GM18519 (cell line): ENCODE measurements at regions not wholly inside any gene's neighbourhood (a gene's known extent, or its start where the extent isn't known, plus 50 kb on each side); places are given as distances from the start of the nearest gene placed in this dataset.
A peak's percentile ranks its signal among the peaks of the same experiment; 100 is the strongest.
"Not testable (repeated sequence)": the region's sequence is repeated elsewhere in the genome, so short reads cannot be mapped to it uniquely, and the experiment has no call there.

Source experiments
- ATAC-seq: cut with Tn5 transposase; IDR thresholded peaks from one replicate; pipeline ENCODE4 v1.9.1; 2021; ENCODE audit warnings: mild to moderate bottlenecking, moderate library complexity; ENCODE audit not compliant: unreplicated experiment, low FRiP score

DNA sequence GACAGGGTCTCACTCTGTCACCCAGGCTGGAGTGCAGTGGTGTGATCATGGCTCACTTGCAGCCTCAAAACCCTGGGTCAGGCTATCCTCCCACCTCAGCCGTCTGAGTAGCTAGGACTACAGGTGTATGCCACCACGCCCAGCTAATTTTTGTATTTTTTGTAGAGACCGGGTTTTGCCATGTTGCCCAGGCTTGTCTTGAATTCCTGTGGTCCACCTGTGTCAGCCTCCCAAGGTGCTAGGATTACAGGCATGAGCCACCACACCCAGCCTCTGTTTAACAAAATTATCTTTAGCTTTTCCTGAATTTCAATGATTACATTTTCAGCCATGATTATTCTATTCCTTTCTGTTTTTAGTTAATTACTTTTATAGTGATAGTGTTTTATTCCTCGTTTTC, 255.1 kb upstream of the MGAT5 start:
- not testable (repeated sequence) for ATAC-seq

DNA sequence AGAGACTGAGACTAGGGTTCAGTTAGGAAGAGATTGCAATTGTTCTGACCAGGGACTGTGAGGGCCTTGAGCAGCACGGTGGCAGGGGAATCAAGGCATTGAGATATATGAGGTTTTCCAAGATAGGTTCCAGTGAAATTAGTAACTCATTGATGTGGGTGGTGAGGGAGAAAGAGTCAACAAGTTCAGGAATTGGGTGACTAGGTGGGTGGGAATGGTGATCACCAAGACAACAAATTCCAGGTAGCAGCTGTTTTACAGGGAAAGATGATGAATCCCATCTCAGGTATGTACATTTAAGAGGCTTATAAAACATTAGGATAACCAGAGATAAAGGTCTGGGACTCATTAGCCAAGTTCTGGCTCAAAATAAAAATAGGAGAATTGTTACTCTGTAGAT, 251.5 kb upstream of the MGAT5 start:
- no peak for ATAC-seq

DNA sequence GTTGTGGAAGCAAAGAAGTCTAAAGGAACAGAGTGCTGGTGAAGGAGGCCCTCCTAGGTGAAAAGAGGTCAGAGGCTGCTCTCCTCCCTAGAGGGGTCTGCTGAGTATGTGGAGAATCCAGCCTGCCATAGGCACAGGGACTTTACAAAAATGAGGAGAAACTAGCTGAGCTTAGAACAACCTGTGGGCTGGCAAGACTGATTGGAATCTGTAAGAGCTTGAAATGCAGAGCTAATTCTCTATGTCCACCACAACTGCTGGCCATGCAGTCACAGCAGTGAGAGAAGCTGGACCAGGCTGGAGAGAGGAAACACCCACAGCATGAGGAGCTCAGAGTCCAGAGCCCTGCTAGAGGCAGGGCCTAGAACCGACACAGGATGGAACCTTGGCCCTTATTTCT, 251.0 kb upstream of the MGAT5 start:
- ATAC-seq, result no peak

DNA sequence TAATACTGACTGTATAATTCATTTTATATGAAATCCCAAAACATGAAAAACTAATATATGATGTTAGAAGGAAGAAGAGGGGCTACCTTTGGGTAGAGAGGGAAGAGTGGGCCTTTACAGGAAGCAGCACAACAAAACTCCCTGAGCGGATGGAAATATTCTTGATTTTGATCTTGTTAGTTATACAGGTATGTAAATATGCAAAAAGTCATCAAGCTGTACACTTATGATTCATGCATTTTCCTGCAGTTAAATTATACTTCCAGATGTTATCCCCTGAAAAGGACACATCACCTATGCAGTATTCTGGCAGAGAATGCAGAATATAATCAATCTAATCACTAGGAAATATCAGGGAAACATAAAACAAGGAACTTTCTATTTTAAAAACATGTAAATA, 249.4 kb upstream of the MGAT5 start:
- no peak for ATAC-seq

DNA sequence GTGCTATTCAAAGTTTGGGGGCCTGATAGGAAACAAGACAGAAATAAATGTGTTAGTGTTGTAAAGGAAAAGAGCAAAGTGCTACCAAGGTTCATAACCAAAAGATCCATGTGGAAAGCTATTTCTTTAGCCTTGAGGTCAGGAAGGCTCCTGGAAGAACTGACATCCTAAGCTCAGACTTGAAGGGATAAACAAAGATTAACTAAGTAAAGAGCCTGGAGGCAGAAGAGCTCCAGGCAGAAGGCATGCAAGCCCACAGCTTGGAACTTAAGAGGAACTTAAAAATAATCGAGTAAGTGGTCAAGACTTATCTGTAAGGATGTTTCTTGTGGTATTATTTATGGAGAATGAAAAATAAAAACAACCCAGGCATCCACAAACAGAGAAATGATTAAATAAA, 245.0 kb upstream of the MGAT5 start:
- ATAC-seq, result no peak

DNA sequence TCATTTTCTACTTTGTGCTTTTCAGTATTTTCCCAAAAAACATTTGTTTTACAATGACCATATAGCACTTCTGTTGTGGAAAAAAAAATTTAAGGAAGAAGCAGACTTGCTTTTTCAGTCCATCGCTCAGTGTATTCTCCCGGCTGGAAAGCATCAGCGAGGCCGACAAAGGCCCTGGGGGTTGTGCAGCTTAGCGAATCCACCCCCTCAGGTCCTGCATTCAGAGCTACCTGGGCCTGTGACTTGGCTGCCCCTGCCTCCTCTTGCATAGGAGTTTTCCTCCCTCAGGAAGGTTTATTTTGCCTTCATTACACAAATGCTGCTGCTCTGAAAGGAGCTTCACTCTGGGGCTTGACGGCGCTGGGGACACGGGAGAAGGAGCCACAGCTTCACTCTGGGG, 244.4 kb upstream of the MGAT5 start:
- no peak for ATAC-seq

DNA sequence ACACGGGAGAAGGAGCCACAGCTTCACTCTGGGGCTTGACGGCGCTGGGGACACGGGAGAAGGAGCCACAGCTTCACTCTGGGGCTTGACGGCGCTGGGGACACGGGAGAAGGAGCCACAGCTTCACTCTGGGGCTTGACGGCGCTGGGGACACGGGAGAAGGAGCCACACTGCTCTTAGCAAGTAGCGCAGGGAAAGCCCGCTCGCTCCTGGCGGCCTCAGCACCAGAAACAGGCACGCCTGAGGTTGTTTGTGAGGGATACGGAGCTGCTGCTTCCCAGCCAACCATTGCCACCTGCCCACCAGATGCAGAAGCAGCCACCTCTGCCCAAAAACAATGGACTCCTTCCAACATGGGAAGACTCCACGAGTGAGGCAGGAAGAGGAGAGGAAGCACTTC, 244.0 kb upstream of the MGAT5 start:
- ATAC-seq, result not testable (repeated sequence)

DNA sequence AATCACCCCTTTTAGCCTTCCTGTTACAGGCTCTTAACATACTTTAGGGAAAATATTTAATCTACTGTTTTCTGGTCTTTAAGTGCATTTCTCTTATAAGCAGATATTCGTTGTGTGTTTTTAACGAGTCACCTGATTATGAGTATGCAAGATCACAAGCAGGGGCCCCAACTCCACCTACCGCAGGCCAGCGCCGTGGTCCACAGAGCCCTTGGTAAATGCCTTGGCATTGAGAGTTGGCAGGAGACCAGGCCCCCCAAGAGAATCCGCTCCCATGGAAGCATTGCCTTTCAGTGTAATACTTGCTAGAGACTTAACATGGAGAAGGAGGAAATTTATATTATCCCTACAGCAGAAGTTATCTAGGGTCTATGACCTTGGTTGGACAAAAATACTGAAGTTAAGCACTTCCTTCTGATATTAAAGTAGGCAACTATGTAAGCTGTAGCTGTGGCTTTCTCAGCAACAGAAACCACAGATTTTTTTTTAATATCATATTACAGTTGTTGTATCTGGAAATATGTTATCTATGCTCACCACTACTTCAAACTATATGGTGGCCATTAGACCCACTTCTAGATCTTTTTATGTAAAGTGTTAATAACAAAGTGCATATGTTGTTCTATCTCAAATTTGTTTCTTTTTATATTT, 241.8 kb upstream of the MGAT5 start:
- no peak for ATAC-seq

DNA sequence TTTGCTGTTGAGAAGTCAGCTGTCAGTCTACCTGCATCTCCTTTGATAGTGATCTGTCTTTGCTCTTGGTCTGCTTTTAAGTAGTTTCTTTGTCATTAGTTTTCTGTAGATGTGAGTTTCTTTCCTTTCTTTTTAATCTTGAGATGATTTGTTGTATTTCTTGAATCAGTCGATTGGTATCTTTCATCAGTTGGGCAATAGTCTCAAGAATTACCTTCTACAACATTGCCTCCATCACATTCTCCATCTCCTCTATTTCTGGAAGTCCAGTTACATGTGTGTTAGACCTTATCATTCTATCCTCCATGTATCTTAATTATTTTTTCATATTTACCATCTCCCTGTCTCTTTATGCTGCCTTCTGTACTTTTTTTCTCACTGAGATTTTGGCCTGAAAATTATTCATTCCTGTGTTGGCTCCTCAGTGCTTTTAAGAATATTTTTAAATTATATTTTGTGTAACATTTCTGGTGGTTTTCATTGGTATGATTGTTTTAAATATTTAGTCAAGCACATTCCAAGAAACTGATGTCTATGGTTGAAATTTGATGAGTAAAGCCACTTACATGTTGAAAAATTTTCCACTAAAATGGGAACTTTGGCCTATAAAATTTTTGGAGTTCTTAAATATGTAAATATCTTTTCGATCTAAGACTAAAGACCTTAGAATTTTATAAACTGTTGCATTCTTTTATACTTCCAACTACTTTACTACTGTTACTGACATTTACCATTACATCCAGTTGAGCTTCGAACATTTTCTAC, 239.5 kb upstream of the MGAT5 start:
- no peak for ATAC-seq

DNA sequence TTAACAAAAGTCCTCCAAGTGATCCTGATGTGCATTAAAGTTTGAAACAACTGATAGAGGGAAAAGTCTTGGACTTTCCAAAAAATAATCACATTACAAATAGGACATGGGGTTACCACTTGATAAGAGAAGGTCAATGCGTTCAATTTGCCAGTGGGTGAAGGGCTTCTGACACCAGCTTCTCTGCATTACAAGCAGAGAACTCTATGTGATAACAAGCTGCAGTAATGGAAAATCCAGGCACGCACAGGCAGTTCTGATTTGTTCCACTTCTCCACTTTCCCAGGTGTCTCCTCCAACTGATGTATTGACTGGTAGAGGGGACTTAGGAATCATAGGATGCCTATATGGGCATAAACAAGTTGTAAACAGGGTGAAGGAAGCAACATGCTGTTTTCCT, 234.0 kb upstream of the MGAT5 start:
- no peak for ATAC-seq

DNA sequence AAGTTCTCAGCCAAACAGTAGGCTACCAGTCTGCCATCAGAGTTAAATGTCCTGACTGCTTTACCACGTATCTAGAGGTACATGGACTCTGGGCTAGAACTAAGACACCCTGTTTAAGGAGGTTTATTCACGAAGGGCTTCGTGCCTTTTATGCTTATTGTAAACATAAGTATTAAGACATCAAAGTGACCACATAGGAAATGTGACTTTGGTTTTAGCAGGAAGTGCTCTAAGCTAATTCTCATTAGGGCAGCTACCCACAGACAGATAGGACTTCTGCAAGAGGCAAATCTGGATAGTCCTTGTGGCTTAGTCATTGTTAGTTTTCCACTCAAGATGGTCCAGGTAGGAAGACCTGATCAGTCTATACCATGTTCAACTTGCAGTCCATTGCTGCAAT, 233.3 kb upstream of the MGAT5 start:
- ATAC-seq, result no peak

DNA sequence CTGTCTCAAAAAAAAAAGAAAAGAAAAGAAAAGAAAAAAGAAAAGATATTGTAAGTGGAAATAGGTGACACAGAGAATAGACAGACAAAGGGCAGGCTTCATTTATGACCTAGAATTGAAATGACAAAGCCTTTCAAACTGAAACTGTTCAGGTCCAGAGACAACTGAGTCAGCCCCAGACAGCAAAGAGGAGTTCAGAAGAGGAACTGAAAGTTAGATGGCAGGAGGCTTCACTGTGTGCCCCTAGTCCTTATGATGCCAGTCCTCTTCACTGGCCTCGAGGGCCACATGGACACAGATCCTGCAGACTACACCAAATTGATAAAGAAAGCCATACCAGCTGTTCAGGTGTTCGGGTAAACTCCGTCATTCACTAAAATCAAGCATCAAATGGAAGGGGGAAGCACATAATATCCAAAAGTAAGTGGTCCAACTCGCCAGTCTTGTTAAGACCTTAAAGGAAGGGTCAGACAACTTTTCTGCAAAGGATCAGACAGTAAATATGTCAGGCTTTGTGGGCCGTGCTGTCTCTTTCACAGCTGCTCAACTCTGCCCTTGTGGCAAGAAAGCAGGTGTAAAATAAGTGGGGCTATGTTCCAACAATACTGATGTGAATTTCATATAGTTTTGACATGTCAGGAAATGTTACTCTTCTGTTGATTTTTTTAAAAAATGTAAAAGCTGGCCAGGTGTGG, 231.9 kb upstream of the MGAT5 start:
- ATAC-seq, result peak; percentile 97

DNA sequence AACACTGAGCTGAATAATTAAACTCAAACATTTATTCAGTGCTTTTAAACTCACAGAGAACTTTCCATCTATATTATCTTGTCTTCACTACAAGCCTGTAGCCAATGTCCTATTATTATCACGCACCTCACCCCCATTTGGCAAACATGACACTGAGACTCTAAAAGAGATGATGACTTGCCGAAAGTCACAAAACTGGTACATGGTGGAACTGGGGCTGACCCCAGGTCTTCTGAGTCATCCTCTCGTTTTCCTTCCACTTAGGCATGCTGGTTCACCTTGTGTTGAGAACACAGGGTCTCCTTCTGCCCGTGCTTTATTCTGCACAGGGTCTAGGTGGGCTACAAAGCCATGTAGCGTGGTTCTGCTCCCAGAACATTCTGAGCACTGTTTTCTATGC, 230.0 kb upstream of the MGAT5 start:
- no peak for ATAC-seq

DNA sequence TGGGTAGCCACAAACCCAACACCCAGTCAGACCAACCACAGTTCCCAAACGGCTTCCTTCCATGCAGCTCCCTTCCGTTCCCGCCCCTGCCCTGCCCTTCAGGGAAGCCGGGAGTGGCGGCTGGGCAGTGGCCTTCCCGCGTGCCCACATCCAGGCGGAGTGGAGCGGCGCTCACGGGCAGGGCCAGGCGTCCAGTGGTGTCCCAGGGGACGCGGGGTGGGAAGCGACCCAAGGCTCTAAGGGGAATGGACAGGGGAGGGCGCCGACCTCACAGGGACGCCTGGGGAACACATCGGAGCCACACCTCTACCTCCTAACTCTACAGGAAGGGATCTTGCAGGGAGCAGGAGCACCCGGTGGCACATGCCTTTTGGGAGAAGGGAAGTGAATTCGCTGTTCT, 225.9 kb upstream of the MGAT5 start:
- ATAC-seq, result no peak

DNA sequence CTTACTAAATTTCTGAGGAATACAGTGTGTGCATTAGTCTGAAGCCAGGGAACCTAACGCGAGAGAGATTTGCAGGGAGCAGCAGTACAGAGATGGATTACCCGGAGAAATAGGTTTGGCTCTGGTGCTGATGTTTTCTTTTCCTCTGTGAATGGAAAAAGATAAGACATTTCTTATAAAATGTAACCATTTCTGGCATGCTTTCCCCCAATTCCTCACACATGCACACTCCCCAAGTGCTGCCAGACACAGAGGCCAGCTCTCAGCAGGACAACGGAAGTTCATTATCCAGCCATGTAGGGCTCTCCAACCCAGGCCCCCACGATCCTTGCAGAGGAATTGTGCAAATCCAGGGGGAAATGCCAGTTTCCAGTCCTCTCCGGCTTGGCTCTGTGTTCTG, 224.5 kb upstream of the MGAT5 start:
- no peak for ATAC-seq

DNA sequence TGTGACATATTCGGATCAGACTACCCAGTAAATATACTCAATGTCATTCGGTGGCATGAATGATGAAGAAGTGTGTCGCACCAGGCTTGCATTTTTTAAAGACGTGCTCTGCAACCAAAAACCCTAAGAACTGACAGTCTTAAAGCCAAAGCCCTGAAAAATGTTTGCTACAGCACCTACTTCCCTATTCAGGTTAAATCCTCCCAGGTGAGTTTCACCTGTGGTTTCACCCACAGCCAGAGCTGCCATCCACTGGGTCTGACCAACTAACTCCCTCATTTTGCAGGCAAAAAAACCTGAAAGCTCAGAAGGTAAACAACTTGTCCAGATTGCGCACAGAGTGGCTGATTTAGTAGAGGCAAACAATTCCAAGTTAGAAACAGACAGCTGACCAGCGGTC, 222.3 kb upstream of the MGAT5 start:
- ATAC-seq, result no peak

DNA sequence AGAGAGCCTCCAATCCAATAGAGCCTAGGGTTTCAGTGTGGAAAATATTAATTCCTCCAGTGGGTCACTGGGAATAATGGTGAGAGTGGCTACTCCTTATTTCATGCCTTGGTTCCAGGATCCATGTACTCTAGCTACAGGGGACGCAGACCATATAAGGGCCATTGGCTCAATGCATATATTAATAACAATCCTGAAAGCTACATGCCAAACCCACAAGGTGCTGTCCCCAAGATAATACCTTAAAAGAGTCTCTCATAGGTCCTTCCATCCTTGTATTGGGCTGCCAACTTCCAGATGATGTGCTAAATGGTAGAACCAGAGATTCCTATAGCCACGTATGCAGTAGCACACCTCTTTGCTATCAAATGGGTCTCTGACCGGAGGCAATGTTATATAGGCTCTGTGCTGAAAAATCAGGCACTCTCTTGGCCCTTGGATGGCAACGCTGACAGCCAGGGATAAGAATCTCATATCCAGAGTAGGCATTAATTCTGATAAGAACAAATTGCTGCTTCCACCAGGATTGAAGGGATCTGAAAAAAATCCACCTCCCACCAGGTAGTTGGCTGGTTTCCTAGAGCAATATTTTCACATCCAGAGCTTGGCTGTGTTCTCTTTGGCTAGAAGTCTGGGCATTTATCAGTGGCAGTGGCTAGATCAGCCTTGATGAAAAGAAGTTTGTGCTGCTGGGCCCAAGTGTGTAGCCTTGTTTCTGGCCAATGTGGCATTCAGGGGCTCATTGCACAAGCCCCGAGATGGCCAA, 218.1 kb upstream of the MGAT5 start:
- no peak for ATAC-seq

DNA sequence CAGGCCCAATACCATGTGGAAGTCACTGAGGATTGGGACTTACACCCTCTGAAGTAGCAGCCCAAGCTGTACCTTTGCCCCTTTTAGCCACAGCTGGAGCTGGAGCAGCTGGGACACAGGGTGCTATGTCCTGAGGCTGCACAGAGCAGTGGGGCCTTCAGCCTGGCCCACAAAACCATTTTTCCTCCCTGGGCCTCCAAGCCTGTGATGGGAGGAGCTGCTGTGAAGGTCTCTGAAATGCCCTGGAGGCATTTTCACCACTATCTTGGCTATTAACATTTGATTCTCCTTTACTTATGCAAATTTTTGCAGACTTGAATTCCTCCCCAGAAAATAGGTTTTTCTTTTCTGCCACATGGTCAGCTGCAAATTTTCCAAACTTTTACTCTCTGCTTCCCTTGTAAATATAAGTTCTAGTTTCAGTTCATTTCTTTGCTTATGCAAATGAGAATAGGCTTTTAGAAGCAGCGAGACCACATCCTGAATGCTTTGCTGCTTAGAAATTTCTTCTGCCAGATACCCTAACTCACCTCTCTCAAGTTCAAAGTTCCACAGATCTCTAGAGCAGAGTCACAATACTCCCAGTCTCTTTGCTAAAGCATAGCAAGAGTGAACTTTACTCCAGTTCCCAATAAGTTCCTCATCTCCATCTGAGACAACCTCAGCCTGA, 213.8 kb upstream of the MGAT5 start:
- ATAC-seq, result no peak

DNA sequence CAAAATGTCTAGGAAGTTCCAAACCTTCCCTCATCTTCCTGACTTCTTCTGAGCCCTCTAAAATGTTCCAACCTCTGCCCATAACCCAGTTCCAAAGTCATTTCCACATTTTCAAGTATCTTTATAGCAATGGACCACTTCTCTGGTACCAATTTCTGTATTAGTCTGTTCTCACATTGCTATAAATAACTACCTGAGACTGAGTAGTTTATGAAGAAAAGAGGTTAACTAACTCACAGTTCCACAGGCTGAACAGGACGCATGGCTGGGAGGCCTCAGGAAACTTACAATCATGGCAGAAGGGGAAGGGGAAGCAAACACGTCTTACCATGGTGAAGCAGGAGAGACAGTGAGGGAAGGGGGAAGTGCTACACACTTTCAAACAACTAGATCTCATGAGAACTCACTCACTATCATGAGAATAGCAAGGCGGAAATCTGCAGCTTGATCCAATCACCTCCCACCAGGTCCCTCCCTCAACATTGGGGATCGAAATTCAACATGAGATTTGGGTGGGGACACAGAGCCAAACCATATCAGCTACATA, 213.2 kb upstream of the MGAT5 start:
- ATAC-seq, result not testable (repeated sequence)

DNA sequence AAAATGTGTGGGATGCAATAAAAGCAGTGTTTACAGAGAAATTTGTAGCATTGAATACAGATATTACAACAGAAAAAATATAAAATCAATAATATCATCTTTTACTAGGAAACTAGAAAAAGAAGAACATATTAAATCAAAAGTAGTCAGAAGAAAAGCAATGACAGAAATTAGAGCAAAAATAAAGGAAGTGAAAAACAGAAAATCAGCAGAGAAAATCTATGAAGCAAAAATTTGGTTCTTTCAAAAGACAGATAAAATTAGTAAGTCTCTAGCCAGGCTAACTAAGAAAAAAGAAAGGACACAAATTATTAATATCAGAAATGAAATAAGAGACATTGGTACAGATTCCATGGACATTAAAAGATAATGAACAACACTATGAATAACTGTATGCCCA, 212.0 kb upstream of the MGAT5 start:
- ATAC-seq, result no peak
